Left ventricle myocardium inferior (tissue), 1 donor: ENCODE measurements at regions not wholly inside any gene's neighbourhood (a gene's known extent, or its start where the extent isn't known, plus 50 kb on each side); places are given as distances from the start of the nearest gene placed in this dataset.

Source experiments
- DNase-seq: peaks from one replicate; pipeline ENCODE4 v3.0.0-alpha.2; 2020
- H3K27ac ChIP-seq: fragments of 200-600 bp; replicated peaks from 2 replicates; pipeline ENCODE4 v1.8.0; 2021
- H3K27me3 ChIP-seq: fragments of 200-600 bp; 2 replicates; pipeline ENCODE4 v1.8.0; 2021; ENCODE audit warnings: low read depth
- H3K36me3 ChIP-seq: fragments of 200-600 bp; 2 replicates; pipeline ENCODE4 v1.8.0; 2021
- H3K4me1 ChIP-seq: fragments of 200-600 bp; 2 replicates; pipeline ENCODE4 v1.8.0; 2021
- H3K4me3 ChIP-seq: fragments of 200-600 bp; 2 replicates; pipeline ENCODE4 v1.8.0; 2021; ENCODE audit warnings: mild to moderate bottlenecking, moderate library complexity
- H3K9me3 ChIP-seq: fragments of 200-600 bp; replicated peaks from 2 replicates; pipeline ENCODE4 v1.8.0; 2021
- intact Hi-C: fragments of 100-400 bp; cut with micrococcal nuclease; formaldehyde crosslinking; loops from one replicate; pipeline ENCODE4 v1.11.0; 2022
- TF ChIP-seq, protein P1 (sequence below): fragments of 200-600 bp; IDR thresholded peaks from 2 replicates; pipeline ENCODE4 v1.8.0; 2021; ENCODE audit warnings: antibody characterized with exemption, mild to moderate bottlenecking, borderline replicate concordance
- donor health status: DM: no; HTN: yes; CAD: no; lungs with severe emphysema.

DNA sequence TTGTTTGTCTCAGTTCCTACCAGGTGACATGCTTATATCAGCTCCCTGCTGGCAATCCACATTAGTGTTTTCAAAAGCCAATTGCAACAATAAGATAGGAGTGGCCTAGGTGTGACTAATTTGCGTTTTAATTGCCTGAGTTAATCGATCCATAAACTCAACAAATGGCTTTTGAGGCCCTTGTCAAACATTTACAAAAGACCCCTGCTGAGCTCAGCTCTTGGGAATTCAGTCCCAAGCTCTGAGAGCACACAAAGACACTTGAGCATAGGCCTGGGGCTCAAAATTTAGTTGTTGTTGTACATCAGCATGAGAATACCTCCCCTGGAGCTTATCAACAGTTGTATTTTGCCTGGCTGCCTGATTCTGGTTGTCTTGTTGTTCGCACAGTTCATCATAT, 1134.4 kb upstream of the TSPY4 start:
- no peak for DNase-seq
- Histone ChIP-seq H3K4me3 (no peak overlapping the region), H3K27me3 (no peaks in the 10 kb centered on the region), H3K9me3 (peaks cover 6% of the 10 kb centered on the region), H3K4me1 (no peaks in the 10 kb centered on the region), H3K36me3 (no peaks in the 10 kb centered on the region), H3K27ac (no peak overlapping the region)
- intact Hi-C loops: no loop called here
- TF ChIP-seq, protein P1, sequence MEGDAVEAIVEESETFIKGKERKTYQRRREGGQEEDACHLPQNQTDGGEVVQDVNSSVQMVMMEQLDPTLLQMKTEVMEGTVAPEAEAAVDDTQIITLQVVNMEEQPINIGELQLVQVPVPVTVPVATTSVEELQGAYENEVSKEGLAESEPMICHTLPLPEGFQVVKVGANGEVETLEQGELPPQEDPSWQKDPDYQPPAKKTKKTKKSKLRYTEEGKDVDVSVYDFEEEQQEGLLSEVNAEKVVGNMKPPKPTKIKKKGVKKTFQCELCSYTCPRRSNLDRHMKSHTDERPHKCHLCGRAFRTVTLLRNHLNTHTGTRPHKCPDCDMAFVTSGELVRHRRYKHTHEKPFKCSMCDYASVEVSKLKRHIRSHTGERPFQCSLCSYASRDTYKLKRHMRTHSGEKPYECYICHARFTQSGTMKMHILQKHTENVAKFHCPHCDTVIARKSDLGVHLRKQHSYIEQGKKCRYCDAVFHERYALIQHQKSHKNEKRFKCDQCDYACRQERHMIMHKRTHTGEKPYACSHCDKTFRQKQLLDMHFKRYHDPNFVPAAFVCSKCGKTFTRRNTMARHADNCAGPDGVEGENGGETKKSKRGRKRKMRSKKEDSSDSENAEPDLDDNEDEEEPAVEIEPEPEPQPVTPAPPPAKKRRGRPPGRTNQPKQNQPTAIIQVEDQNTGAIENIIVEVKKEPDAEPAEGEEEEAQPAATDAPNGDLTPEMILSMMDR: no peak

DNA sequence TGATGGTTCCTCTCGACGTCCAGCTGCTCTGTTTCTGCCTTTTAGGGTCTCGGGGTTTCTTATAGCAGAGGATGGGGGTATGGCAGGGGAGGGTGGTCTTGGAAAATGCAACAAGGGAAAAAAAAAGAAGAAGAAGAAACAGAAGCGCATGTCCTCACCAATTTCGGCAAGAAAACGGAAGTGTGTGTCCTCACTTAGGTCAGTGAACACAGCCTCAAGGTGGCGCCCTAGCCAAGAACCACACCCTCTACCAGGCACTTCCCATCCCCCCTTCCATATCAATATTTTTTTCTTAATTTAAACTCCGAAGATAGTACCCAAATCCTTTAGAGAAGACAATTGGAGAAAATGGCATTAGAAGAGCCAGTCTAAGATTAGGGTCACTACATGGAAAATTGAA, 1096.1 kb upstream of the TSPY4 start:
- Histone ChIP-seq H3K27ac (no peak overlapping the region), H3K4me1 (no peaks in the 10 kb centered on the region), H3K9me3 (no peaks in the 10 kb centered on the region), H3K4me3 (no peak overlapping the region), H3K36me3 (no peaks in the 10 kb centered on the region), H3K27me3 (no peaks in the 10 kb centered on the region)
- intact Hi-C loops: no loop called here
- TF ChIP-seq, protein P1: no peak
- DNase-seq: no peak

DNA sequence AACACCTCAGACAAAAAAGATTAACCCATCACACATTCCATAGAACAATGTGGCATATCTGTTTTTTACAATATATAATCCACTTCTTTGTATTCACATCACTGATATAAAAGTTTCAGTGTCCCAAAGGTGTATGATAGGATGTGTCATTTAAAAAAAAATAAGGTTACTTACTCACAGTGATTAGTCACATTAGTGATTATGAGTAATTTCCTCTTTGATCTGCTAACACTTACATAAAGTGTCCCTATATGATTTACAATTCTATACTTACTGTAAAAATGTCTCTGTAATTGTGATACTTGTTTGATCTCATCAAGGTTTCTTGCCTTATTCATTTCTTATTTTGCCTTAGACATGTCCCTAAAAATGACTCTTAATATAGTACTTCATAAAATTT, 1063.5 kb upstream of the TSPY4 start:
- Histone ChIP-seq H3K27me3 (no peaks in the 10 kb centered on the region), H3K4me3 (no peak overlapping the region), H3K27ac (no peak overlapping the region), H3K4me1 (no peaks in the 10 kb centered on the region), H3K9me3 (no peaks in the 10 kb centered on the region), H3K36me3 (no peaks in the 10 kb centered on the region)
- intact Hi-C loops: no loop called here
- DNase-seq: no peak
- TF ChIP-seq, protein P1: no peak

DNA sequence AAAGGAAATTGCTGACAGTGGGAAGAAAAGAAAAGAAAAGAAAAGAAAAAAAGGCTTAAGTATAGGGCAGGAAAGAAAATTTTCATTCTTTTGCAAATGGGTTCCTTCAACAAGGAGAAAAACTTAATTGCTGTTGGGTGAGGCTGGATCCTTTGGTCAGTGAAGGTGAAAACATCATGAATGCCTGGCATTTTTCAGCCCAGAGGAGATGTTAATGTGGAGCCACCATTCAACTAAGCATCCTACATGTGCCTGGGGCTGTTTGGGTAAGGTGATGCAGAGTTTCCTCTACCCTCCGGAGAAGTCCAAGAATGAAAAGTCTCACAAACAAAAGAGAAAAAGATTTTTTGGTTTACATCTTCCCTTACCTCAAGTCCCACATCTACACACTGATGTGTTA, 1032.2 kb upstream of the TSPY4 start:
- TF ChIP-seq, protein P1: no peak
- Histone ChIP-seq H3K4me3 (no peak overlapping the region), H3K27ac (no peak overlapping the region), H3K27me3 (no peaks in the 10 kb centered on the region), H3K4me1 (no peaks in the 10 kb centered on the region), H3K36me3 (no peaks in the 10 kb centered on the region), H3K9me3 (no peaks in the 10 kb centered on the region)
- no peak for DNase-seq
- intact Hi-C loops: no loop called here

- Histone ChIP-seq H3K4me1 (no peaks in the 10 kb centered on the region), H3K9me3 (no peaks in the 10 kb centered on the region), H3K4me3 (no peak overlapping the region), H3K27me3 (no peaks in the 10 kb centered on the region), H3K36me3 (no peaks in the 10 kb centered on the region), H3K27ac (no peak overlapping the region)
- intact Hi-C loops: no loop called here
- TF ChIP-seq, protein P1: no peak
- no peak for DNase-seq
Observed at GRCh38 chrY:8324113-8324512, 1013.2 kb upstream of the TSPY4 start.

- intact Hi-C loops: no loop called here
- Histone ChIP-seq H3K4me3 (no peak overlapping the region), H3K27me3 (no peaks in the 10 kb centered on the region), H3K9me3 (no peaks in the 10 kb centered on the region), H3K4me1 (no peaks in the 10 kb centered on the region), H3K36me3 (no peaks in the 10 kb centered on the region), H3K27ac (no peak overlapping the region)
- TF ChIP-seq, protein P1: no peak
- DNase-seq: no peak
Observed at GRCh38 chrY:8326944-8327343, 1010.3 kb upstream of the TSPY4 start.
